Mesendoderm (in vitro differentiated cells): ENCODE measurements at regions not wholly inside any gene's neighbourhood (a gene's known extent, or its start where the extent isn't known, plus 50 kb on each side); places are given as distances from the start of the nearest gene placed in this dataset.

Experiments used
- DNase-seq: peaks from one replicate; pipeline ENCODE4 v3.0.0; 2013
- H2AK5ac ChIP-seq: 2 replicates; pipeline ENCODE4 v1.6.1; 2013; ENCODE audit warnings: low read length, inconsistent platforms
- H2BK120ac ChIP-seq: 2 replicates; pipeline ENCODE4 v1.6.1; 2013; ENCODE audit warnings: low read depth, mild to moderate bottlenecking, low read length, moderate library complexity, mixed read lengths
- H2BK15ac ChIP-seq: replicated peaks from 2 replicates; pipeline ENCODE4 v1.6.1; 2013; ENCODE audit warnings: low read depth, mild to moderate bottlenecking, moderate library complexity
- H2BK5ac ChIP-seq: 2 replicates; pipeline ENCODE4 v1.6.1; 2013; ENCODE audit warnings: low read length, inconsistent platforms
- H3K18ac ChIP-seq: 2 replicates; pipeline ENCODE4 v1.6.1; 2013; ENCODE audit warnings: mild to moderate bottlenecking, low read length, mixed read lengths
- H3K23ac ChIP-seq: one replicate; pipeline ENCODE4 v1.6.1; 2013; ENCODE audit warnings: low read length
- H3K27ac ChIP-seq: 2 replicates; pipeline ENCODE4 v1.5.1; 2013; ENCODE audit warnings: low read depth, mild to moderate bottlenecking, inconsistent platforms, low read length, moderate library complexity
- H3K27me3 ChIP-seq: 2 replicates; pipeline ENCODE4 v1.6.1; 2013; ENCODE audit warnings: low read length, control low read depth, mild to moderate bottlenecking, inconsistent platforms; ENCODE audit not compliant: insufficient read depth, poor library complexity
- H3K36me3 ChIP-seq: 2 replicates; pipeline ENCODE4 v1.6.1; 2013; ENCODE audit warnings: low read length, inconsistent platforms; ENCODE audit not compliant: control insufficient read depth, insufficient read depth
- H3K4ac ChIP-seq: one replicate; pipeline ENCODE4 v1.6.1; 2013; ENCODE audit warnings: low read depth, mild to moderate bottlenecking, low read length, moderate library complexity
- H3K4me1 ChIP-seq: 2 replicates; pipeline ENCODE4 v1.6.1; 2013; ENCODE audit warnings: low read depth, low read length, inconsistent platforms; ENCODE audit not compliant: control insufficient read depth
- H3K4me2 ChIP-seq: 2 replicates; pipeline ENCODE4 v1.6.1; 2013; ENCODE audit warnings: low read length
- H3K4me3 ChIP-seq: 2 replicates; pipeline ENCODE4 v1.5.1; 2013; ENCODE audit warnings: mild to moderate bottlenecking, low read length
- H3K56ac ChIP-seq: one replicate; pipeline ENCODE4 v1.6.1; 2013; ENCODE audit warnings: low read length
- H3K79me1 ChIP-seq: 2 replicates; pipeline ENCODE4 v1.6.1; 2013; ENCODE audit warnings: low read length, inconsistent platforms
- H3K79me2 ChIP-seq: 2 replicates; pipeline ENCODE4 v1.6.1; 2013; ENCODE audit warnings: mild to moderate bottlenecking, low read length; ENCODE audit not compliant: control insufficient read depth, insufficient read depth
- H3K9ac ChIP-seq: 2 replicates; pipeline ENCODE4 v1.6.1; 2013; ENCODE audit warnings: low read length, inconsistent platforms
- H4K5ac ChIP-seq: one replicate; pipeline ENCODE4 v1.6.1; 2013; ENCODE audit warnings: low read length
- H4K8ac ChIP-seq: one replicate; pipeline ENCODE4 v1.6.1; 2013; ENCODE audit warnings: low read depth, mild to moderate bottlenecking, control low read depth, low read length, moderate library complexity
- WGBS: extraction: QIAGEN DNeasy Blood & Tissue Kit; methylation state at CpG from one replicate; pipeline ENCODE4 v1.1.7; 2013; ENCODE audit warnings: low lambda C conversion rate, missing lambda C conversion rate; ENCODE audit not compliant: insufficient coverage; ENCODE audit errors: extremely low coverage; 5-methylcytosine and 5-hydroxymethylcytosine counted together

DNA sequence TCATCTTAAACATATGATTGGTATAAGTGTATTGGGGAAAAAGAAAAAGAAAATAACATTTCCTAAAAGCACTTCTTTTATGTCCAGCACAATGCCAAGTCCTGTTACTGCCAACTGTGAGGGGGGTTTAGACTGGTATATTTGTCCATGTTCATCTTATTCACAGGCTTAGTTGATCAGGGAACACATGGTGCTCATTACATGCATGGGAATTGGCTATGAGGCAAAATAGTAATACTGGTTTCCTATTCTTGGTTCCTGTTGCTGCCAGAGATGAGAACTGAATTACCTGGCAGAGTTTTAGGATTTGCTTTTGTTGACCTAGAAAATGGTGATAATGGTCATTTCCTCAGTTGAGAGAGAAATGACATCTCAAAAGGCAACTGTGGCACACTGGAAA is 398.8 kb downstream of the DUSP10 start:
- H3K27me3 ChIP-seq, result no peaks in the 10 kb centered on the region
- no peak overlapping the region for H3K56ac ChIP-seq

GRCh38 chr1:221343607-221344006 is 398.3 kb downstream of the DUSP10 start:
- no CpG with 5 or more reads among the region's 3 CpGs for WGBS
- no peak for DNase-seq
- H3K9ac ChIP-seq, result no peak overlapping the region
- H3K18ac ChIP-seq, result no peak overlapping the region
- H2BK15ac ChIP-seq, result no peak overlapping the region
- no peak overlapping the region for H3K4ac ChIP-seq
- H3K4me3 ChIP-seq, result no peak overlapping the region
- no peaks in the 10 kb centered on the region for H3K79me2 ChIP-seq
- no peak overlapping the region for H4K8ac ChIP-seq
- no peaks in the 10 kb centered on the region for H3K4me1 ChIP-seq
- no peak overlapping the region for H2BK120ac ChIP-seq
- no peaks in the 10 kb centered on the region for H3K36me3 ChIP-seq
- H3K56ac ChIP-seq, result no peak overlapping the region
- H3K27ac ChIP-seq, result no peak overlapping the region
- H3K4me2 ChIP-seq, result no peak overlapping the region
- H4K5ac ChIP-seq, result no peak overlapping the region
- H3K23ac ChIP-seq, result no peak overlapping the region
- H2AK5ac ChIP-seq, result no peak overlapping the region
- H2BK5ac ChIP-seq, result no peak overlapping the region
- no peaks in the 10 kb centered on the region for H3K27me3 ChIP-seq
- H3K79me1 ChIP-seq, result no peaks in the 10 kb centered on the region

More for the DNA sequence above, 398.8 kb downstream of the DUSP10 start:
- H3K4me3 ChIP-seq, result no peak overlapping the region
- no peak overlapping the region for H4K8ac ChIP-seq
- no peak overlapping the region for H3K9ac ChIP-seq
- no peaks in the 10 kb centered on the region for H3K4me1 ChIP-seq
- H3K4me2 ChIP-seq, result no peak overlapping the region
- H2AK5ac ChIP-seq, result no peak overlapping the region
- no peaks in the 10 kb centered on the region for H3K79me1 ChIP-seq
- H3K36me3 ChIP-seq, result no peaks in the 10 kb centered on the region
- no peak overlapping the region for H4K5ac ChIP-seq
- no peaks in the 10 kb centered on the region for H3K79me2 ChIP-seq
- DNase-seq, result no peak
- H3K27ac ChIP-seq, result no peak overlapping the region
- H3K18ac ChIP-seq, result no peak overlapping the region
- H3K23ac ChIP-seq, result no peak overlapping the region
- no peak overlapping the region for H2BK15ac ChIP-seq
- no peak overlapping the region for H2BK120ac ChIP-seq
- H2BK5ac ChIP-seq, result no peak overlapping the region
- H3K4ac ChIP-seq, result no peak overlapping the region

DNA sequence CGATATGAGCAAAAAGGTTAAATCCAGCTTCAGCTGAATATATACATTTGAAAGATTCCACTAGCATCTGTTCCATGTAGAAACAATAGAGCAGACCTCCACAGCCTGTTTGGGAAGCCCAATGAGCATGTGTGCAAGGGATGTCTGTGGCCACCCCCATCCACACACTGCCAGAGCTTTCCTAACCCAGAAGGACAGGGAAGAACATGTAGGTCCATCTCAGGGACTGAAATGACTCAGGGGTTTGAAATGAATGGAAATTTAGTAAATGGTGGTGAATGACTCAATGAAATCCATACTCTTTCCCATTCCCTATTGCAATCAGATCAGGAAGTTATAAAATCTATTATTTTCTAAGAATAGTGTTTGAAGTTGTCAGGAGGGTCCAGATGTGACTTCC is 397.2 kb downstream of the DUSP10 start:
- H3K36me3 ChIP-seq, result no peaks in the 10 kb centered on the region
- H2BK5ac ChIP-seq, result no peak overlapping the region
- H3K9ac ChIP-seq, result no peak overlapping the region
- no peak overlapping the region for H3K56ac ChIP-seq
- H3K4ac ChIP-seq, result no peak overlapping the region
- no peak for DNase-seq
- H3K4me2 ChIP-seq, result no peak overlapping the region
- no peak overlapping the region for H3K4me3 ChIP-seq
- no peaks in the 10 kb centered on the region for H3K27me3 ChIP-seq
- no peak overlapping the region for H2AK5ac ChIP-seq
- H2BK15ac ChIP-seq, result no peak overlapping the region
- H3K4me1 ChIP-seq, result no peaks in the 10 kb centered on the region
- no peak overlapping the region for H3K18ac ChIP-seq
- WGBS, result no CpG with 5 or more reads among the region's 1 CpG
- H4K8ac ChIP-seq, result no peak overlapping the region
- H3K27ac ChIP-seq, result no peak overlapping the region
- H4K5ac ChIP-seq, result no peak overlapping the region
- no peaks in the 10 kb centered on the region for H3K79me2 ChIP-seq
- no peak overlapping the region for H2BK120ac ChIP-seq
- H3K23ac ChIP-seq, result no peak overlapping the region
- H3K79me1 ChIP-seq, result no peaks in the 10 kb centered on the region

DNA sequence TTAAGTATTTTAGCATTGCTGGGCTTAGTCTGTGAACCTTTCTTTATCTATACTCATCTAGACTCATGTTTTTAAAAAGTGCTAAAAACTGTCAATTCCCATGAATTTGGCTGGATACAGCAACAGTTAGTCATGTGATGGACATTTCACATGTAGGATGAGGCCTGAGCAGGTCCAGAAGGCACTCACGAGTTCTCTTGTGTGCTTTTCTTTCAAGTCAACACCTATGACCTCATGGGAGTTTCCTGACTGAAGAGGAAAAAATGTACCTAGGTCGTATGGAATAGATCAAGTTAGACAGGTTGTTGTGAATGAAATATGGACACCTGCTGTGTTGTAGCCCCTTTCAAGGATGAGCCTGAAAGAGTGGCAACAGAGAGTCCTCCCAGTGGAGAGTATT is 394.2 kb downstream of the DUSP10 start:
- Histone ChIP-seq H3K9ac (no peak overlapping the region), H3K23ac (no peak overlapping the region), H2AK5ac (no peak overlapping the region), H3K79me1 (no peaks in the 10 kb centered on the region), H3K79me2 (no peaks in the 10 kb centered on the region), H4K8ac (no peak overlapping the region), H2BK120ac (no peak overlapping the region), H3K27me3 (no peaks in the 10 kb centered on the region), H3K4me2 (no peak overlapping the region), H3K18ac (no peak overlapping the region), H4K5ac (no peak overlapping the region), H3K4me3 (no peak overlapping the region), H3K36me3 (no peaks in the 10 kb centered on the region), H3K4me1 (no peaks in the 10 kb centered on the region), H3K4ac (no peak overlapping the region), H2BK5ac (no peak overlapping the region), H2BK15ac (no peak overlapping the region), H3K56ac (no peak overlapping the region), H3K27ac (no peak overlapping the region)
- no peak for DNase-seq
- no CpG with 5 or more reads among the region's 2 CpGs for WGBS

DNA sequence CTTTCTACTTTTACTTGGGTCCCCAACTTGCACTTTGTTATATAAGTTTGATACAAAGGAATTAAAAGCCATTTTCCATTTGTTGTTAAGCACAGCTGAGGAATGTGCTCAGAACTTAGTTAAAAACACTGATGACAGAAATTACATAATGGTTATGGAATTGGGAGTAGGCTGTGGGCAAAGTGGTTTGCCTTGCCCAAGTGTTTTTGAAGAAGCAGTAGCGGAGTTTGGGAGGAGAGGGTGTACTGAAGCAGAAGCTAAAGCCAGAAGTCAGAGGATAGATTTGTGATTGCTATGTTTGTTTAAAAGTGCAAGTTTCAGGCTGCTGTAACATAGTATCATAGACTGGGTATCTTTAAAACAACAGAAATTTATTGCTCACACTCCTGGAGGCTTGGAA is 391.8 kb downstream of the DUSP10 start:
- H2BK5ac ChIP-seq, result no peak overlapping the region
- H3K56ac ChIP-seq, result no peak overlapping the region
- WGBS, result no CpG with 5 or more reads among the region's 1 CpG
- no peak overlapping the region for H4K8ac ChIP-seq
- no peak overlapping the region for H4K5ac ChIP-seq
- no peak overlapping the region for H3K23ac ChIP-seq
- no peaks in the 10 kb centered on the region for H3K27me3 ChIP-seq
- no peak overlapping the region for H3K9ac ChIP-seq
- H3K18ac ChIP-seq, result no peak overlapping the region
- no peak overlapping the region for H3K4ac ChIP-seq
- no peaks in the 10 kb centered on the region for H3K79me1 ChIP-seq
- H3K4me3 ChIP-seq, result no peak overlapping the region
- no peak for DNase-seq
- H3K4me1 ChIP-seq, result no peaks in the 10 kb centered on the region
- H3K4me2 ChIP-seq, result no peak overlapping the region
- no peak overlapping the region for H2AK5ac ChIP-seq
- no peak overlapping the region for H2BK15ac ChIP-seq
- H3K27ac ChIP-seq, result no peak overlapping the region
- no peaks in the 10 kb centered on the region for H3K79me2 ChIP-seq
- no peak overlapping the region for H2BK120ac ChIP-seq
- no peaks in the 10 kb centered on the region for H3K36me3 ChIP-seq

GRCh38 chr1:221356693-221357092 is 385.2 kb downstream of the DUSP10 start:
- Histone ChIP-seq H3K36me3 (no peaks in the 10 kb centered on the region), H3K79me1 (no peaks in the 10 kb centered on the region), H3K9ac (no peak overlapping the region), H3K4ac (no peak overlapping the region), H3K4me2 (no peak overlapping the region), H3K79me2 (no peaks in the 10 kb centered on the region), H3K18ac (no peak overlapping the region), H2BK5ac (no peak overlapping the region), H3K56ac (no peak overlapping the region), H2BK15ac (no peak overlapping the region), H4K5ac (no peak overlapping the region), H2AK5ac (no peak overlapping the region), H3K23ac (no peak overlapping the region), H3K4me1 (no peaks in the 10 kb centered on the region), H3K27me3 (no peaks in the 10 kb centered on the region), H3K27ac (no peak overlapping the region), H4K8ac (no peak overlapping the region), H2BK120ac (no peak overlapping the region), H3K4me3 (no peak overlapping the region)
- DNase-seq, result no peak
- WGBS, result no CpG with 5 or more reads among the region's 1 CpG
